HG02852 (cell line): ENCODE measurements at regions not wholly inside any gene's neighbourhood (a gene's known extent, or its start where the extent isn't known, plus 50 kb on each side); places are given as distances from the start of the nearest gene placed in this dataset.
"Not testable (repeated sequence)": the region's sequence is repeated elsewhere in the genome, so short reads cannot be mapped to it uniquely, and the experiment has no call there.

Experiments used
- ATAC-seq: cut with Tn5 transposase; IDR thresholded peaks from one replicate; pipeline ENCODE4 v1.9.1; 2021; ENCODE audit warnings: mild to moderate bottlenecking, moderate library complexity; ENCODE audit not compliant: unreplicated experiment

- ATAC-seq = no peak
Observed at GRCh38 chr13:59425211-59425741, 738.5 kb downstream of the DIAPH3 start.

- no peak for ATAC-seq
Observed at GRCh38 chr13:59435024-59435423, 728.7 kb downstream of the DIAPH3 start.

GRCh38 chr13:59437544-59438301, 726.0 kb downstream of the DIAPH3 start:
- no peak for ATAC-seq

GRCh38 chr13:59439776-59440428, 723.8 kb downstream of the DIAPH3 start:
- no peak for ATAC-seq

GRCh38 chr13:59441068-59441467, 722.7 kb downstream of the DIAPH3 start:
- ATAC-seq = not testable (repeated sequence)

GRCh38 chr13:59441596-59442280, 722.0 kb downstream of the DIAPH3 start:
- no peak for ATAC-seq

- ATAC-seq = no peak
Observed at GRCh38 chr13:59442461-59442860, 721.3 kb downstream of the DIAPH3 start.

- no peak for ATAC-seq
Observed at GRCh38 chr13:59442944-59443486, 720.7 kb downstream of the DIAPH3 start.

GRCh38 chr13:59444210-59444857, 719.4 kb downstream of the DIAPH3 start:
- no peak for ATAC-seq

- ATAC-seq = no peak
Observed at GRCh38 chr13:59445812-59446211, 717.9 kb downstream of the DIAPH3 start.

GRCh38 chr13:59446391-59446790, 717.3 kb downstream of the DIAPH3 start:
- ATAC-seq = no peak

- no peak for ATAC-seq
Observed at GRCh38 chr13:59447031-59447430, 716.7 kb downstream of the DIAPH3 start.

- ATAC-seq = no peak
Observed at GRCh38 chr13:59447846-59448620, 715.7 kb downstream of the DIAPH3 start.

GRCh38 chr13:59449750-59450149, 714.0 kb downstream of the DIAPH3 start:
- no peak for ATAC-seq

GRCh38 chr13:59450229-59450628, 713.5 kb downstream of the DIAPH3 start:
- ATAC-seq = no peak

GRCh38 chr13:59451236-59451635, 712.5 kb downstream of the DIAPH3 start:
- no peak for ATAC-seq

- no peak for ATAC-seq
Observed at GRCh38 chr13:59452189-59452890, 711.4 kb downstream of the DIAPH3 start.

- no peak for ATAC-seq
Observed at GRCh38 chr13:59458908-59459579, 704.7 kb downstream of the DIAPH3 start.

GRCh38 chr13:59459972-59460371, 703.8 kb downstream of the DIAPH3 start:
- no peak for ATAC-seq
